KMS-11 (cell line): ENCODE measurements at regions not wholly inside any gene's neighbourhood (a gene's known extent, or its start where the extent isn't known, plus 50 kb on each side); places are given as distances from the start of the nearest gene placed in this dataset.

Experiments
- H2AFZ ChIP-seq: fragments of 200-600 bp; sonication (generic); 2 replicates; pipeline ENCODE4 v1.6.1; 2016; ENCODE audit warnings: antibody characterized with exemption, mixed run types, low read depth
- H3K27ac ChIP-seq: fragments of 200-600 bp; sonication (generic); 2 replicates; pipeline ENCODE4 v1.6.1; 2016; ENCODE audit warnings: mild to moderate bottlenecking, mixed run types
- H3K27me3 ChIP-seq: fragments of 200-600 bp; sonication (generic); 2 replicates; pipeline ENCODE4 v1.6.1; 2017; ENCODE audit warnings: mild to moderate bottlenecking, low read depth, mixed run types, moderate library complexity; ENCODE audit not compliant: insufficient read depth
- H3K36me3 ChIP-seq: fragments of 200-600 bp; sonication (generic); 2 replicates; pipeline ENCODE4 v1.6.1; 2017; ENCODE audit warnings: mild to moderate bottlenecking, mixed run types; ENCODE audit not compliant: insufficient read depth
- H3K4me1 ChIP-seq: fragments of 200-600 bp; sonication (generic); 2 replicates; pipeline ENCODE4 v1.6.1; 2016; ENCODE audit warnings: mild to moderate bottlenecking, low read depth, mixed run types; ENCODE audit not compliant: poor library complexity, severe bottlenecking
- H3K4me2 ChIP-seq: fragments of 200-600 bp; sonication (generic); 2 replicates; pipeline ENCODE4 v1.7.0; 2016; ENCODE audit warnings: mild to moderate bottlenecking, mixed run types
- H3K4me3 ChIP-seq: fragments of 200-600 bp; sonication (generic); IDR thresholded peaks from 2 replicates; pipeline ENCODE4 v1.6.1; 2017; ENCODE audit warnings: low read depth, low read length, mixed read lengths; ENCODE audit not compliant: insufficient read depth
- H3K79me2 ChIP-seq: fragments of 200-600 bp; sonication (generic); 2 replicates; pipeline ENCODE4 v1.6.1; 2016; ENCODE audit warnings: low read depth, mixed run types; ENCODE audit not compliant: insufficient read depth
- H3K9ac ChIP-seq: fragments of 200-600 bp; sonication (generic); 2 replicates; pipeline ENCODE4 v1.6.1; 2016; ENCODE audit warnings: mild to moderate bottlenecking, mixed run types
- H4K20me1 ChIP-seq: fragments of 200-600 bp; sonication (generic); 2 replicates; pipeline ENCODE4 v1.6.1; 2016; ENCODE audit warnings: mild to moderate bottlenecking, mixed run types; ENCODE audit not compliant: insufficient read depth
- CTCF ChIP-seq: fragments of 200-600 bp; sonication (generic); conservative IDR thresholded peaks from 2 replicates; pipeline ENCODE4 v1.6.1; 2017; ENCODE audit warnings: low read depth, mild to moderate bottlenecking, antibody characterized with exemption, low read length, moderate library complexity, mixed read lengths

- no peak overlapping the region for H3K4me3 ChIP-seq
- H3K36me3 ChIP-seq = no peaks in the 10 kb centered on the region
- no peaks in the 10 kb centered on the region for H4K20me1 ChIP-seq
- no peak for TF ChIP-seq CTCF
- H3K9ac ChIP-seq = no peak overlapping the region
- no peak overlapping the region for H3K4me2 ChIP-seq
- H3K4me1 ChIP-seq = no peaks in the 10 kb centered on the region
- H2AFZ ChIP-seq = no peak overlapping the region
- no peaks in the 10 kb centered on the region for H3K27me3 ChIP-seq
- H3K79me2 ChIP-seq = no peaks in the 10 kb centered on the region
- no peak overlapping the region for H3K27ac ChIP-seq
Measured at GRCh38 chr4:187544461-187545053, 451.0 kb upstream of the ZFP42 start.

- Histone ChIP-seq H3K27ac (no peak overlapping the region), H3K4me3 (no peak overlapping the region), H3K36me3 (no peaks in the 10 kb centered on the region), H3K27me3 (no peaks in the 10 kb centered on the region), H3K4me2 (no peak overlapping the region), H4K20me1 (no peaks in the 10 kb centered on the region), H3K79me2 (no peaks in the 10 kb centered on the region), H2AFZ (no peak overlapping the region), H3K4me1 (no peaks in the 10 kb centered on the region), H3K9ac (no peak overlapping the region)
- no peak for TF ChIP-seq CTCF
Measured at GRCh38 chr4:187547316-187547715, 448.3 kb upstream of the ZFP42 start.

- no peak for TF ChIP-seq CTCF
- no peaks in the 10 kb centered on the region for H3K27me3 ChIP-seq
- H4K20me1 ChIP-seq = no peaks in the 10 kb centered on the region
- no peak overlapping the region for H3K27ac ChIP-seq
- no peaks in the 10 kb centered on the region for H3K36me3 ChIP-seq
- no peaks in the 10 kb centered on the region for H3K79me2 ChIP-seq
- no peaks in the 10 kb centered on the region for H3K4me1 ChIP-seq
- H3K9ac ChIP-seq = no peak overlapping the region
- no peak overlapping the region for H2AFZ ChIP-seq
- H3K4me2 ChIP-seq = no peak overlapping the region
- H3K4me3 ChIP-seq = no peak overlapping the region
Measured at GRCh38 chr4:187550256-187550950, 445.2 kb upstream of the ZFP42 start.

GRCh38 chr4:187552781-187553180 is 442.8 kb upstream of the ZFP42 start:
- H3K27ac ChIP-seq = no peak overlapping the region
- no peaks in the 10 kb centered on the region for H3K4me1 ChIP-seq
- no peak overlapping the region for H3K4me2 ChIP-seq
- H3K79me2 ChIP-seq = no peaks in the 10 kb centered on the region
- no peak overlapping the region for H2AFZ ChIP-seq
- H3K4me3 ChIP-seq = no peak overlapping the region
- no peak for TF ChIP-seq CTCF
- no peak overlapping the region for H3K9ac ChIP-seq
- H4K20me1 ChIP-seq = no peaks in the 10 kb centered on the region
- H3K36me3 ChIP-seq = no peaks in the 10 kb centered on the region
- H3K27me3 ChIP-seq = no peaks in the 10 kb centered on the region
